B cell (primary cell): ENCODE measurements at regions not wholly inside any gene's neighbourhood (a gene's known extent, or its start where the extent isn't known, plus 50 kb on each side); places are given as distances from the start of the nearest gene placed in this dataset.

Source experiments
- ATAC-seq: fragments of 200-7000 bp; cut with Tn5 transposase; one replicate; pipeline ENCODE4 v1.10.0; 2021; ENCODE audit warnings: low read depth, mild to moderate bottlenecking, moderate number of reproducible peaks, moderate library complexity
- CTCF ChIA-PET: fragments of 350-600 bp; sonication (Branson Sonifier 250); formaldehyde crosslinking; loops from one replicate; lab custom pipeline; 2021; ENCODE audit warnings: antibody characterized with exemption, inconsistent platforms; lab: Charles Lee
- POLR2A ChIA-PET: fragments of 350-600 bp; sonication (Branson Sonifier 250); formaldehyde crosslinking; loops from one replicate; lab custom pipeline; 2021; ENCODE audit warnings: antibody characterized with exemption; lab: Charles Lee
- DNase-seq: peaks from one replicate; pipeline ENCODE4 v3.0.0; 2013
- H2AFZ ChIP-seq: 2 replicates; pipeline ENCODE4 v1.6.1; 2012; ENCODE audit warnings: mild to moderate bottlenecking, low read depth, low read length; ENCODE audit not compliant: insufficient read depth, poor library complexity, severe bottlenecking
- H3K27ac ChIP-seq, 2 donors: 1 replicate in 1 of 2; 2 replicates in 1 of 2; pipeline ENCODE4 v1.5.1; 2012 to 2013; ENCODE audit warnings: low read length in 2 of 2, mild to moderate bottlenecking in 2 of 2, moderate library complexity in 1 of 2
- H3K27me3 ChIP-seq, 4 experiments: fragments of 200-600 bp in 1 of 4; sonication (generic) in 1 of 4; replicated peaks in 1 of 4; 1 replicate in 2 of 4; 2 replicates in 2 of 4; pipeline versions ENCODE4 v1.6.1 to v1.7.0; 2013 to 2016; ENCODE audit warnings: low read length in 3 of 4, mild to moderate bottlenecking in 2 of 4, mixed read lengths in 1 of 4, moderate library complexity in 1 of 4; ENCODE audit not compliant: insufficient read depth in 4 of 4, control insufficient read depth in 3 of 4; ENCODE audit errors: control extremely low read depth in 1 of 4
- H3K36me3 ChIP-seq, 2 experiments: replicated peaks in 1 of 2; 1 replicate in 1 of 2; 2 replicates in 1 of 2; pipeline versions ENCODE4 v1.6.1 to v1.7.1; 2013; ENCODE audit warnings: low read length in 1 of 2; ENCODE audit not compliant: insufficient read depth in 2 of 2, control insufficient read depth in 1 of 2; ENCODE audit errors: control extremely low read depth in 1 of 2, extremely low read depth in 1 of 2
- H3K4me1 ChIP-seq, 2 donors: fragments of 200-600 bp in 1 of 2; sonication (generic) in 1 of 2; 1 replicate in 1 of 2; 2 replicates in 1 of 2; pipeline versions ENCODE4 v1.5.1 to v1.6.1; 2013 to 2017; ENCODE audit warnings: low read length in 2 of 2; ENCODE audit not compliant: control insufficient read depth in 2 of 2, insufficient read depth in 2 of 2
- H3K4me2 ChIP-seq: replicated peaks from 2 replicates; pipeline ENCODE3; 2012; ENCODE audit warnings: mild to moderate bottlenecking, low read depth, low read length; ENCODE audit not compliant: poor library complexity, severe bottlenecking
- H3K4me3 ChIP-seq, 5 experiments: fragments of 200-600 bp in 1 of 5; sonication (generic) in 1 of 5; 1 replicate in 3 of 5; 2 replicates in 2 of 5; pipeline versions ENCODE4 v1.5.1 to v1.7.0; 2011 to 2016; ENCODE audit warnings: low read length in 4 of 5, mild to moderate bottlenecking in 4 of 5, low read depth in 2 of 5, control low read depth in 1 of 5, moderate library complexity in 1 of 5; ENCODE audit not compliant: insufficient read depth in 1 of 5; ENCODE audit errors: control extremely low read depth in 1 of 5, extremely low read depth in 1 of 5
- H3K79me2 ChIP-seq: fragments of 200-600 bp; sonication (generic); one replicate; pipeline ENCODE4 v1.6.0; 2016; ENCODE audit warnings: low read length; ENCODE audit not compliant: control insufficient read depth, insufficient read depth
- H3K9ac ChIP-seq: fragments of 200-600 bp; sonication (generic); 2 replicates; pipeline ENCODE4 v1.6.1; 2017; ENCODE audit warnings: mild to moderate bottlenecking, low read length, moderate library complexity
- H3K9me3 ChIP-seq, 3 donors: one replicate each; pipeline versions ENCODE4 v1.6.1 to v1.7.1; 2013; ENCODE audit warnings: low read length in 2 of 3; ENCODE audit not compliant: control insufficient read depth in 2 of 3, insufficient read depth in 1 of 3; ENCODE audit errors: control extremely low read depth in 1 of 3
- H4K20me1 ChIP-seq: 2 replicates; pipeline ENCODE4 v1.6.0; 2012; ENCODE audit warnings: mild to moderate bottlenecking, low read length; ENCODE audit not compliant: insufficient read depth, control insufficient read depth, poor library complexity, severe bottlenecking
- H3K27ac Mint-ChIP-seq: one replicate; pipeline ENCODE4 v1.8.0; 2021; ENCODE audit warnings: mixed read lengths
- H3K27me3 Mint-ChIP-seq: one replicate; pipeline ENCODE4 v1.8.0; 2021; ENCODE audit warnings: mixed read lengths
- H3K4me1 Mint-ChIP-seq: one replicate; pipeline ENCODE4 v1.8.0; 2021; ENCODE audit warnings: mixed read lengths
- H3K4me3 Mint-ChIP-seq: one replicate; pipeline ENCODE4 v1.8.0; 2021; ENCODE audit warnings: mixed read lengths
- H3K9me3 Mint-ChIP-seq: one replicate; pipeline ENCODE4 v1.8.0; 2022; ENCODE audit warnings: mixed read lengths; ENCODE audit not compliant: insufficient read depth
- CTCF ChIP-seq: fragments of 200-600 bp; IDR thresholded peaks from one replicate; pipeline ENCODE4 v1.8.0; 2022; ENCODE audit warnings: antibody characterized with exemption, mild to moderate bottlenecking
- EZH2 ChIP-seq: IDR thresholded peaks from 2 replicates; pipeline ENCODE4 v1.6.1; 2012; ENCODE audit warnings: borderline replicate concordance, low read depth, mild to moderate bottlenecking, moderate library complexity, low read length; ENCODE audit not compliant: insufficient read depth, poor library complexity, severe bottlenecking
- WGBS: methylation state at CpG from one replicate; pipeline ENCODE4 v1.1.5; 2013; ENCODE audit warnings: missing lambda C conversion rate; ENCODE audit not compliant: insufficient coverage; 5-methylcytosine and 5-hydroxymethylcytosine counted together
- intact Hi-C: fragments of 100-400 bp; cut with micrococcal nuclease; formaldehyde crosslinking; loops from one replicate; pipeline ENCODE4 v1.10.0; 2022

- WGBS = 100% methylated on average over 1 of the region's 3 CpGs
- H3K36me3 ChIP-seq = no peaks in the 10 kb centered on the region
- no peak overlapping the region for H3K27ac ChIP-seq
- CTCF ChIA-PET = no interaction called here
- H3K27me3 ChIP-seq = no peaks in the 10 kb centered on the region
- no peak for TF ChIP-seq CTCF
- TF ChIP-seq EZH2 = no peak
- no peaks in the 10 kb centered on the region for H4K20me1 ChIP-seq
- H3K4me2 ChIP-seq = no peak overlapping the region
- H3K4me3 Mint-ChIP-seq = no peak overlapping the region
- H3K9ac ChIP-seq = no peak overlapping the region
- intact Hi-C loops = no loop called here
- H3K27me3 Mint-ChIP-seq = peaks cover 17% of the 10 kb centered on the region
- H3K9me3 ChIP-seq = peaks cover 0 to 3% (median 0%) of the 10 kb centered on the region in 3 donors
- DNase-seq = no peak
- no peaks in the 10 kb centered on the region for H3K4me1 ChIP-seq
- POLR2A ChIA-PET = no interaction called here
- ATAC-seq = no peak
- no peak overlapping the region for H3K27ac Mint-ChIP-seq
- no peaks in the 10 kb centered on the region for H3K9me3 Mint-ChIP-seq
- H3K4me3 ChIP-seq = no peak overlapping the region
- no peak overlapping the region for H2AFZ ChIP-seq
- H3K79me2 ChIP-seq = no peaks in the 10 kb centered on the region
- H3K4me1 Mint-ChIP-seq = no peaks in the 10 kb centered on the region
These were observed 221.2 kb upstream of the SFSWAP start for GRCh38 chr12:131489718-131490117.

DNA sequence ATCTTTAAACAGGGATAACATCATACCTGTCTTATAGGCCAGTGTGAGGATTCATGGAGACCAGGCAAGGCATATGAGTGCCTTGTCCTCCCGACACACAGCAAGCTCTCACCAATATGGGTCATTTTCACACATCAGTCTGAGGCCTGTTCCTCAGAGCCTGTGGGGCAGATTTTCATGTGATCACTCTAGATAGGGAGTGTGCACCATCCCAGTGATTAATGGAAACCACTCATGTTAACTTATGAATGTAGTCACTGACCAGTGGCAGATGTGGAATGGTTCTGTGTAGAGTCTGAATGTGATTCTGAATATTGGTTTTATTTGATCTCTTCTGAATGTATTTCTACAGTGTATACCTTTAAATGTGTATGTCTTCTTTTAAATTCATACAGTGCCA lies 219.7 kb upstream of the SFSWAP start:
- Histone ChIP-seq H3K9ac (no peak overlapping the region), H3K4me1 (no peaks in the 10 kb centered on the region), H3K36me3 (no peaks in the 10 kb centered on the region), H3K9me3 (peaks cover 0 to 3% (median 0%) of the 10 kb centered on the region in 3 donors), H3K27ac (no peak overlapping the region), H2AFZ (no peak overlapping the region), H4K20me1 (no peaks in the 10 kb centered on the region), H3K4me3 (no peak overlapping the region), H3K79me2 (no peaks in the 10 kb centered on the region), H3K4me2 (no peak overlapping the region), H3K27me3 (no peaks in the 10 kb centered on the region)
- 100% methylated on average over 1 of the region's 1 CpG for WGBS
- Mint-ChIP-seq H3K4me1 (no peaks in the 10 kb centered on the region), H3K9me3 (no peaks in the 10 kb centered on the region), H3K27ac (no peak overlapping the region), H3K4me3 (no peak overlapping the region), H3K27me3 (peaks cover 16% of the 10 kb centered on the region)
- no peak for TF ChIP-seq EZH2
- TF ChIP-seq CTCF = no peak
- DNase-seq (no peak), ATAC-seq (no peak)
- ChIA-PET CTCF (no interaction called here), POLR2A (no interaction called here)
- intact Hi-C loops = no loop called here
